ENCODE measurements at regions not wholly inside any gene's neighbourhood (a gene's known extent, or its start where the extent isn't known, plus 50 kb on each side); places are given as distances from the start of the nearest gene placed in this dataset.

DNA sequence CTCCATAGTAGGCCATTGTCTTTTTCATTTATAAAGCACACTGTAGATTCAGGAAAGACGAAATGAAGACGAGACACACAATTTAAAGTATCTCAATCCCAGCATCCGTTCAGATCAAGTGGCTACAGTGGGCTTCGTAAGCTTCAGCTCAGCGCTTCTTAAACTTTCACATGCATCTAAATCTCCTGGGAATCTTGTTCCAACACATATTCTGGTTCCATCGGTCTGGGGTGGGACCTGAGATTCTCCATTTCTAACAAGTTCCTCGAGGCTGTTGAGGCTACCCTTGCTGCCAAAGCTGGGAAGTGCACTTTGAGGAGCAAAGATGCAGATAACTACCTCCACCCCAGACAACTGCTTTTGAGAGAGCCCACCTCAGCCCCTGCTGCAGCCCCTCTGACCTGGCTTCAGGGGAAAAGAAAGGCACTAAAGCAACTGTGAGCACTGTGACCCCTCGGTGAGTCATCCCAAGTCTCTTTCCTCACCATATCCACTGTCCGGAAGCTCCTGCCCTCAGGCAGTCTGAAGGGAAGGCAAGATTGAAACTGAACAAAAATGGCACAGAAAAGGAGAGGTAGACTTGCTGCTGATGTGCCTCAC, 201.1 kb upstream of the FBXO11 start:
- H3K36me3 ChIP-seq (replicated peaks; ENCODE audit: control insufficient read depth, insufficient read depth, low read length): no peaks in the 10 kb centered on the region
- no peak for DNase-seq
- no peak overlapping the region for H3K4me3 ChIP-seq (ENCODE audit: insufficient read depth, low read depth, low read length)
- H3K27me3 ChIP-seq (ENCODE audit: control insufficient read depth, insufficient read depth, low read length): no peaks in the 10 kb centered on the region

- Histone ChIP-seq H3K36me3 (replicated peaks; ENCODE audit: control insufficient read depth, insufficient read depth, low read length) (no peaks in the 10 kb centered on the region), H3K4me3 (ENCODE audit: insufficient read depth, low read depth, low read length) (no peak overlapping the region), H3K27me3 (ENCODE audit: control insufficient read depth, insufficient read depth, low read length) (no peaks in the 10 kb centered on the region)
- DNase-seq: no peak
Observed at GRCh38 chr2:48108455-48108854, 202.2 kb upstream of the FBXO11 start.

DNA sequence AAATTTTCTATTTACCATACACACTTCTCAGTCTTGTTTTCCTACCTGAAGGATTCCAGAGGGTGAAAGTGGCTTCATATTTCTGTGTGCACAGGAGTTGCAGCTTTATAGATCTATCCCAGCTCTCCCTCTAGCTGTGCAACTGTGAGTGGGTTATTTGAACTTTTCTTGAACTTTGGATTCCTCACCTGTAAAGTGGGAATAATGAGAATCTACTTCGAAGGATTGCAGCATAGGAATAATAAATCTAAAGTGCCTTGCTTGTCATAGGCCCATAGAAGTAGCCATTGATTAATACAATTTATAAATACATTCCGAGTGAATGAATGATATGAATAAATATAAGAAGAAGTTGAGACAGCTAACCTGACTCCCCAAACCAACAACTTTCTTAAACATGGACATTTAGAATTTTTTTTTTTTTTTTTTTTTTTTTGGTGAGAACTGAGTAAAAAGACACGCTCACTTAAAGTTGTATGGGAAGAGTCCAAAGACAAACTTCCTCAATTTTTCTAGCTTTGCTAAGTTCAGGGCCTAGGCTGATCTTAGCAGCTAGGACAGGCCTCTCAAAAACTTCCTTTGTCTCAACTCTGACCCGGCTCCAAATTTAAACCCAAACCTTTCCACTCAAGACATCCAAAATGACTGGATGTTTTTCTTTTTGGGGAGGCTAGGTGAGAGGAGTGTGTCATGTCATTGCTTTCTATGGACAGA, 203.3 kb upstream of the FBXO11 start:
- DNase-seq: no peak
- Histone ChIP-seq H3K27me3 (ENCODE audit: control insufficient read depth, insufficient read depth, low read length) (no peaks in the 10 kb centered on the region), H3K36me3 (replicated peaks; ENCODE audit: control insufficient read depth, insufficient read depth, low read length) (no peaks in the 10 kb centered on the region), H3K4me3 (ENCODE audit: insufficient read depth, low read depth, low read length) (no peak overlapping the region)

DNA sequence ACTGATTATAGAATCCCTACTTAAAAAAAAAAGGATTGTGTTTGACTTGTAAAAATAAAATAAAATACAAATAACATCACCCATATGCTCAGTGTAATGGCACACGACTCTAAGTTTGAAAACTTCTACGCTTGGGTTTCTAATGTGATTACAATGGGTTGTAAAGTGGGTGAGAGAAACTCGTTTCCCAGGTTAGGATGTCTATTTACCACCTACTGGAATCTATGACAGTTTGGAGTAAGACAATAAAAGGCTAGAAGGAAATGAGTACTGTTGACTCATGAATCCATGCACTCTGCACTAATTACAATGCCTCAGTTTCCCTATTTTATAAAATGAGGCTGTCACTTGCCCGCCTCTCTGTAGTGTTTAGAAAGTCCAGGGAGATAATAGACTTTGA, 204.0 kb upstream of the FOXN2 start:
- no peaks in the 10 kb centered on the region for H3K27me3 ChIP-seq (ENCODE audit: control insufficient read depth, insufficient read depth, low read length)
- no peaks in the 10 kb centered on the region for H3K36me3 ChIP-seq (replicated peaks; ENCODE audit: control insufficient read depth, insufficient read depth, low read length)
- H3K4me3 ChIP-seq (ENCODE audit: insufficient read depth, low read depth, low read length): no peak overlapping the region
- no peak for DNase-seq

DNA sequence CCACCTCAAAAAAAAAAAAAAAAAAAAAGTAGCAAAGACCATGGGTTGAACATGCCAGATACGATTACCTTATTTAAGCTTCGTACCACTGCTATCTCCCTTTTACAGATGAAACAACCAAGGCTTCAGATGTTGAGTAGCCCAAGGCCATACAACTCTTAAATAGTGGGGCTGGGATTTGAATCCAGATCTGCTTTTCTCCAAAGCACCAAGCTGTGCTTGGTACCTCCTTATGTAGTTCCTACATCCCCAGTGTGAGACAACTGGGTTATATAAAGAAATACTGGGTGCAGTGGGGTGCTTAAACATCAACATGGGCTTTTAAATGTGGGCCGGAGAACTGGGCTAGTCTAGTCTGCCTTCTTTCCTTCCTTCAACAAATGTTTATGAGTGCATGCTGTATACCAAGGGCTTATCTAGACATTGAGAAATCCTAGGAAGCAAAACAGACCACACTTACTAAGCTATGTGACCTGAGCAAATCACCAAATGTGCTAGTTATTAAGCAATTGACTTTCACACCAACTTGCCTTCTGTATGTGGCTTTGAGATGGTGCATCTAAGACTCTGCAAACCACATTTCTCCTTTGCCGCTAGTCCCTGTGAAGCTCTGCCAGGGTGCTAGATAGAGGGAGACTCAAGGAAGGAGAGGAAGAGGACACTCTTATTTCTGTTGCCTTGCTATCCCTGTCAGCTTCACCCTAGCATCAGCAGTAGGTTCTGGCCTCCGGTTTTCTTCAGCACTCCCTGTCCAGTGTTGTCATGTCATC, 201.4 kb upstream of the FOXN2 start:
- DNase-seq: no peak
- Histone ChIP-seq H3K4me3 (ENCODE audit: insufficient read depth, low read depth, low read length) (no peak overlapping the region), H3K27me3 (ENCODE audit: control insufficient read depth, insufficient read depth, low read length) (no peaks in the 10 kb centered on the region), H3K36me3 (replicated peaks; ENCODE audit: control insufficient read depth, insufficient read depth, low read length) (no peaks in the 10 kb centered on the region)

DNA sequence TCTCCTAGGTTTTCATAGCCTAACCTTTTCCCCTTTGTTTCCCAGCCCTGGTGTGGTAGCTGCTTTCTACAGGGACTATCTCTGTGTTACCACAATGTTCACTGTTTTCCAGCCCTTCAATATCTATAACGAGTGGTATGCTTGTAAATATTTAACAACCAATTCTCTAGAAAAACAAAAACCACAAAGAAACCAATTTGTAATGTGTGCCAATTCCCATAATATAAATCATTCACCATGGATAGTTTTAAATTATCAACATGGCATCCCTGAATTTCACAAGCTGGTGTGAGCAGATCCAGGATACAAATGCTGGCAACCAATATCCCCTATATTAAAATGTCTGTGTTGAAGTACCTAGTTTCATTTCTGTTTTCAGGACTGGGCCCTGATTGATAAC, 200.7 kb upstream of the FOXN2 start:
- H3K4me3 ChIP-seq (ENCODE audit: insufficient read depth, low read depth, low read length): no peak overlapping the region
- no peak for DNase-seq
- no peaks in the 10 kb centered on the region for H3K27me3 ChIP-seq (ENCODE audit: control insufficient read depth, insufficient read depth, low read length)
- no peaks in the 10 kb centered on the region for H3K36me3 ChIP-seq (replicated peaks; ENCODE audit: control insufficient read depth, insufficient read depth, low read length)

DNA sequence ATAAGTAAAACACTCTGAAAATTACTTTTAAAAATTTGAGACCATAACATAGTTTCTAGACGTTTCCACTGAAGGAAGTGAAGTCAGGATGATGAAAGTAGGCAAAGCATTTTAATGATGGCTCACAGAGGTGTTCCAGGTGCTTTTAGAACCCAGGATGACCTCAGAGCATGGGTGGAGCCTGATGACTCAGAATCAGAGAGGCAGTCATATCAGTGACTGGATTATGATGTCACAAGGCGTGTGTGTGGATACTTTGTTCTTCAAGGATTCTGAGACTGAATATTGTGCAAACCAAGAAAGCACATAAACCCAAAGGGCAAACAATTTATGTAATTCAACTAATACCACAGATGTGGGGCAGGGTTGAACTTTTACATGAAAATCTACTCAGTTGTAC, 200.2 kb upstream of the FOXN2 start:
- H3K4me3 ChIP-seq (ENCODE audit: insufficient read depth, low read depth, low read length): no peak overlapping the region
- no peak for DNase-seq
- no peaks in the 10 kb centered on the region for H3K36me3 ChIP-seq (replicated peaks; ENCODE audit: control insufficient read depth, insufficient read depth, low read length)
- H3K27me3 ChIP-seq (ENCODE audit: control insufficient read depth, insufficient read depth, low read length): no peaks in the 10 kb centered on the region

- DNase-seq: no peak
- Histone ChIP-seq H3K4me3 (ENCODE audit: insufficient read depth, low read depth, low read length) (no peak overlapping the region), H3K27me3 (ENCODE audit: control insufficient read depth, insufficient read depth, low read length) (no peaks in the 10 kb centered on the region), H3K36me3 (replicated peaks; ENCODE audit: control insufficient read depth, insufficient read depth, low read length) (no peaks in the 10 kb centered on the region)
Observed at GRCh38 chr2:48116497-48116896, 198.0 kb upstream of the FOXN2 start.

DNA sequence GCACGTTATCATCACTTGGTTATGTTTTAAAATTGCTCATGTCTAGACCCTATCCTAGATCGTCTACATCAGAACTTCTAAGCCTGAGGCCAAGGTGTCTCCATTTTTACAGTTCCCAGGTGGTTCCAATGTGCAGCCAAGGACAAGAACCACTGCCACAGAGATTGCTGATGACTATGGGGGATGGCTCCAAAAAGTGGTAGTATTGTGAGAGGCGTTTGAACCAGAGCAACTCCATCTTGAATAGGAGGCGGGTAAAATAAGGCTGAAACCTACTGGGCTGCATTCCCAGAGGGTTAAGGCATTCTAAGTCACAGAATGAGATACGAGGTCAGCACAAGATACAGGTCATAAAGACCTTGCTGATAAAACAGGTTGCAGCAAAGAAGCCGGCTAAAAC, 195.6 kb upstream of the FOXN2 start:
- no peak overlapping the region for H3K4me3 ChIP-seq (ENCODE audit: insufficient read depth, low read depth, low read length)

GRCh38 chr2:48120112-48120511, 194.4 kb upstream of the FOXN2 start:
- no peaks in the 10 kb centered on the region for H3K27me3 ChIP-seq (ENCODE audit: control insufficient read depth, insufficient read depth, low read length)
- no peaks in the 10 kb centered on the region for H3K36me3 ChIP-seq (replicated peaks; ENCODE audit: control insufficient read depth, insufficient read depth, low read length)
- no peak for DNase-seq
- H3K4me3 ChIP-seq (ENCODE audit: insufficient read depth, low read depth, low read length): no peak overlapping the region

More for the DNA sequence above, 195.6 kb upstream of the FOXN2 start:
- no peaks in the 10 kb centered on the region for H3K27me3 ChIP-seq (ENCODE audit: control insufficient read depth, insufficient read depth, low read length)
- H3K36me3 ChIP-seq (replicated peaks; ENCODE audit: control insufficient read depth, insufficient read depth, low read length): no peaks in the 10 kb centered on the region
- no peak for DNase-seq

- H3K27me3 ChIP-seq (ENCODE audit: control insufficient read depth, insufficient read depth, low read length): no peaks in the 10 kb centered on the region
- H3K4me3 ChIP-seq (ENCODE audit: insufficient read depth, low read depth, low read length): no peak overlapping the region
- H3K36me3 ChIP-seq (replicated peaks; ENCODE audit: control insufficient read depth, insufficient read depth, low read length): no peaks in the 10 kb centered on the region
- no peak for DNase-seq
Observed at GRCh38 chr2:48120759-48121242, 193.7 kb upstream of the FOXN2 start.

DNA sequence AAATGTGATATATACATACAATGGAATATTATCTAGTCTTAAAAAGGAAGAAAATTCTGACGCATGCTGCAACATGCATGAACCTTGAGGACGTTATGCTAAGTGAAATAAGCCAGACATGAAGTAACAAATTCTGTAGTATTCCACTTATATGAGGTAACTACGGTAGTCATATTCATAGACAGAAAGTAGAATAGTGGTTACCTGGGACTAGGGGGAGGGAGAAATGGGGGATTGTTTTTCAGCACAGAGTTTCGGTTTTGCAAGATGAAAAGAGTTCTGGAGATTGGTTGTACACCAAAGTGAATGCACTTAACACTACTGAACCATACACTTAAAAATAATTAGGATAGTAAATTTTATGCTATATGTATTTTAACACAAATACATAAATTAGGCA, 192.3 kb upstream of the FOXN2 start:
- Histone ChIP-seq H3K4me3 (ENCODE audit: insufficient read depth, low read depth, low read length) (no peak overlapping the region), H3K27me3 (ENCODE audit: control insufficient read depth, insufficient read depth, low read length) (no peaks in the 10 kb centered on the region), H3K36me3 (replicated peaks; ENCODE audit: control insufficient read depth, insufficient read depth, low read length) (no peaks in the 10 kb centered on the region)
- no peak for DNase-seq

DNA sequence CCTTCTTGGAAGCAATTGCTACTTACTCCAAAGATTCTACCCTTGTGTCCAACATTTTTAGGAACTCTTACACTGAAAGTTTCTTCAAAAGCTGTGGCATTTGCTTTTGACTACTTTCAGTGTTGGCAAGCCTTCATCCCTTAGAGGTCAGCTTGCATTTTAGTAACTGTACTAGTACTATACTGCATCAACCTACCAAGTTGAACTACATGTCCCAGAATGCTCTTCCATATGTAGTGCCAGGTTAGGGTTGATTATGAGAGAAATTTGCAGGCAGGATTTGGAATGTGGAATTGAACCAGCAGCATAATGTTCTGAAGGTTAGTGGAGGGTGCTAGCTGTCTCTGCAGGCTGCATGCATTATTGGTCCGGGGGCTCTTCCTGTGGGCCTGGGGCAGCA, 189.9 kb upstream of the FOXN2 start:
- no peak for DNase-seq
- Histone ChIP-seq H3K27me3 (ENCODE audit: control insufficient read depth, insufficient read depth, low read length) (no peaks in the 10 kb centered on the region), H3K36me3 (replicated peaks; ENCODE audit: control insufficient read depth, insufficient read depth, low read length) (no peaks in the 10 kb centered on the region), H3K4me3 (ENCODE audit: insufficient read depth, low read depth, low read length) (no peak overlapping the region)

DNA sequence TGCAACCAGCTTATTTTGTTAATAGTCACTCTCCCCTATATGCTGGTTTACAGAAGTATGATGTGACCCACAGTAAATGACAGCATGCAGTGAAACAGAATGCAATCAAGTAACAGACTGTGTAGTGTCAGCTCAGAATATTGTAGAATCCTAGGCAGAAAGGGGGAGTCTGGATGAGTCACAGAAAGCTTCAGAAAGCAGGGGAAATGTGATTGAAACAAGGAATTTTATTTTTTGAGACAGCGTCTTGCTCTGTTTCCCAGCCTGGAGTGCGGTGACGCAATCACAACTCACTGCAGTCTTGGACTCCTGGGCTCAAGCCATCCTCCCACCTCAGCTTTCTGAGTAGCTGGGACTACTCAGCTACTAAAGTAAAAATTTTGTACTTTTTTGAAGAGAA, 188.3 kb upstream of the FOXN2 start:
- no peaks in the 10 kb centered on the region for H3K27me3 ChIP-seq (ENCODE audit: control insufficient read depth, insufficient read depth, low read length)
- no peak overlapping the region for H3K4me3 ChIP-seq (ENCODE audit: insufficient read depth, low read depth, low read length)
- no peaks in the 10 kb centered on the region for H3K36me3 ChIP-seq (replicated peaks; ENCODE audit: control insufficient read depth, insufficient read depth, low read length)
- DNase-seq: no peak

DNA sequence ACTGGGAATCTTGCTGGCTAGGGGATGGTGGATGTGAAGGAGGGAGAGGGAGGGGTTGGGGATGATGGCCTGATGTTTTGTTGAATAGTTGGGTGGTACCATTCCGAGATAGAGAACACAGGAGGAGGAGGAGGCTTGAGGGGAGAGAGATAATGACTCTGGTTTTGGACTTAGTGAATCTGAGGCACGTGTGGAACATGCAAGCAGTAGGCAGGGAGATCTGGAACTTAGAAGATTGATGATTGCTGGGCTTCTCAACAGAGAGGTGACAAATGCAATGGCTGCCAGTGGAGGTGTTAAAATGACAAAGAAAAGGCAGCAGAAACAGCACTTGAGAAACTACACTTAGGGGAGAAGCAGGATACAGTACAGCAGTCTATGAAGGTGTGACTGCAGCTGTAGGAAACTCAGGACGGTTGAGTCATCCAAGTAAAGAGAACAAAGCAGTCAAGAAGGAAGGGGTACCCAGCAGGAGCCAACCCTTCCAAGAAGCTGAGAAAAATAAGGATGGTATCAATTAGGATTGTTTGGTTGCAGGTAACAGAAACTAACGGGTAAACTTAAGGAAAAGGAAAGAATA, 186.8 kb upstream of the FOXN2 start:
- H3K36me3 ChIP-seq (replicated peaks; ENCODE audit: control insufficient read depth, insufficient read depth, low read length): no peaks in the 10 kb centered on the region
- no peak for DNase-seq
- no peaks in the 10 kb centered on the region for H3K27me3 ChIP-seq (ENCODE audit: control insufficient read depth, insufficient read depth, low read length)
- no peak overlapping the region for H3K4me3 ChIP-seq (ENCODE audit: insufficient read depth, low read depth, low read length)
